ENCODE measurements at regions not wholly inside any gene's neighbourhood (a gene's known extent, or its start where the extent isn't known, plus 50 kb on each side); places are given as distances from the start of the nearest gene placed in this dataset.

- Histone ChIP-seq H3K27me3 (ENCODE audit: control insufficient read depth in 2 of 2, insufficient read depth in 2 of 2, low read length in 2 of 2) (no peaks in the 10 kb centered on the region), H3K9ac (ENCODE audit: low read depth in 1 of 2, low read length in 2 of 2) (no peak overlapping the region), H3K27ac (ENCODE audit: low read depth in 2 of 2, low read length in 2 of 2) (no peak overlapping the region), H3K4me3 (ENCODE audit: low read length in 2 of 2) (no peak overlapping the region), H3K36me3 (ENCODE audit: control insufficient read depth in 2 of 2, insufficient read depth in 2 of 2, low read length in 2 of 2) (no peaks in the 10 kb centered on the region), H3K4me1 (ENCODE audit: control insufficient read depth in 2 of 2, insufficient read depth in 2 of 2, low read length in 2 of 2) (no peaks in the 10 kb centered on the region), H3K9me3 (ENCODE audit: control insufficient read depth in 2 of 2, low read length in 2 of 2) (no peaks in the 10 kb centered on the region)
These were observed 175.5 kb downstream of the TMEM18 start for GRCh38 chr2:501667-502066.

DNA sequence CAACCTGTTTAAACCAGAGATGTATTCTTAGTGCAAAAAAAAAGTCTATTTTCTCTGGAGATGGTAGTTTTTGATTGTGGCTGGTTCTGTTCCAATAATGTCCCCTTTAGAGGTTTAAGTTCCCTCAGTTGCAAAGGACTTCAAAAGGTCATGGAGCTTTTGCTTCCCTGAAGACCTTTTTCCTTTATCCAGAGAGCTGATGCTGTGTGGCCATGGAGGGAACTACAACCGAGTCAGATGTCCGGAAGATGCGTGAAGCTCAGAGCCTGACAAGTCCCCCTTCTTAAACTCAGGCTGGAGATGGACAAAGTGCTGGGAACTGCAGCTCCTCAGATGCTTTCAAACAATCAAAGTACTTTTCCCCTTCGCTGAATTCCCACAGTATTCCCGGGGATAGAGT is 176.1 kb downstream of the TMEM18 start:
- no peaks in the 10 kb centered on the region for H3K4me1 ChIP-seq (ENCODE audit: control insufficient read depth in 2 of 2, insufficient read depth in 2 of 2, low read length in 2 of 2)
- H3K4me3 ChIP-seq (ENCODE audit: low read length in 2 of 2) = no peak overlapping the region
- H3K9me3 ChIP-seq (ENCODE audit: control insufficient read depth in 2 of 2, low read length in 2 of 2) = no peaks in the 10 kb centered on the region
- H3K27ac ChIP-seq (ENCODE audit: low read depth in 2 of 2, low read length in 2 of 2) = no peak overlapping the region
- no peaks in the 10 kb centered on the region for H3K36me3 ChIP-seq (ENCODE audit: control insufficient read depth in 2 of 2, insufficient read depth in 2 of 2, low read length in 2 of 2)
- H3K9ac ChIP-seq (ENCODE audit: low read depth in 1 of 2, low read length in 2 of 2) = no peak overlapping the region
- H3K27me3 ChIP-seq (ENCODE audit: control insufficient read depth in 2 of 2, insufficient read depth in 2 of 2, low read length in 2 of 2) = no peaks in the 10 kb centered on the region

DNA sequence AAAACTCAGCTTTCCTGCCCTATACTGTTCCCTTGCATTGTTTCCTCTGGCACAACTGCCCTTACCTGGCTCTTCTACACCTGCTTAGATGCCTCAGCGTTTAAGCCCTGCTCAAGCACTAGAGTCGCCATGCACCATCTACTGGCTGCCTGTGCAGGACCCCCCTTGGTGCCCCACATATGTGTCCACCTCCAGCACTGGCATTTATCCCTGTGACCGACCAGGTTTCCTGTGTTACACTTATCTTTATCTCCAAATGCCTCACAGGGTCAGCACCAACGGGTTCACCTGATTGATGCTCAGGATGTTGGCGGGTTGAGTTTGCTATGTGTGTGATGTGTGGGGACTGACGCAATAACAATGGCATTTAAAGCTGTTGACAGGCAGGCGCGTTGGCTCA is 177.5 kb downstream of the TMEM18 start:
- no peaks in the 10 kb centered on the region for H3K9me3 ChIP-seq (ENCODE audit: control insufficient read depth in 2 of 2, low read length in 2 of 2)
- H3K27ac ChIP-seq (ENCODE audit: low read depth in 2 of 2, low read length in 2 of 2) = no peak overlapping the region
- H3K36me3 ChIP-seq (ENCODE audit: control insufficient read depth in 2 of 2, insufficient read depth in 2 of 2, low read length in 2 of 2) = no peaks in the 10 kb centered on the region
- H3K4me3 ChIP-seq (ENCODE audit: low read length in 2 of 2) = no peak overlapping the region
- no peaks in the 10 kb centered on the region for H3K27me3 ChIP-seq (ENCODE audit: control insufficient read depth in 2 of 2, insufficient read depth in 2 of 2, low read length in 2 of 2)
- H3K4me1 ChIP-seq (ENCODE audit: control insufficient read depth in 2 of 2, insufficient read depth in 2 of 2, low read length in 2 of 2) = no peaks in the 10 kb centered on the region
- H3K9ac ChIP-seq (ENCODE audit: low read depth in 1 of 2, low read length in 2 of 2) = no peak overlapping the region

DNA sequence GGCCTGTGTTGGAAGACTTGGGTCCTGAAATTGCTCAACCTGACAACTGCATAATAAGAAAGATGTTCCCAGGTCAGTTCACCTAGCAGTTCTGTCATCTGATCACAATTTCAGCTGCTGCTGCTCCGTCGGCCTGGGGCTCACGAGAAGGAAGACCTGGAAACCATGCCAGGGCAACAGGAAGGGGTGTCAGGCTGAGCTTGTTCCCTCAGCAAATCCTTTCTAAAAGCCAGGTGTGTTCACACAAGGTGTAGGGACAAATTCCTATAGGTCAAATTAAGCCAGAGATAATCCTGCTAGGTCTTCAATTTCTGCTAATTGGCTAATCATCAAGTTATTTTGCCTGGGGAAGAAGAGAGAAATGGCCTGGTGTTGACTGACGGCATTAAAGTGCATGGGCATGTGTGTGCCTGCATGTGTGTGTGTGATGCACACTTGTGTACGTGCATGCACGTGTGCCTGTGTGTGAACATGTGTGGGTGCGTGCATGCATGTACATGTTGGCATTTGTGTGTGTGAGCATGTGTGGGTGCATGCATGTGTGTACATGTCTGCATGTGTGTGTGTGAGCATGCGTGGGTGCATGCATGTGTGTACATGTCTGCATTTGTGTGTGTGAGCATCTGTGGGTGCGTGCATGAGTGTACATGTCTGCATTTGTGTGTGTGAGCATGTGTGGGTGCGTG is 178.6 kb downstream of the TMEM18 start:
- Histone ChIP-seq H3K9me3 (ENCODE audit: control insufficient read depth in 2 of 2, low read length in 2 of 2) (no peaks in the 10 kb centered on the region), H3K27ac (ENCODE audit: low read depth in 2 of 2, low read length in 2 of 2) (no peak overlapping the region), H3K4me1 (ENCODE audit: control insufficient read depth in 2 of 2, insufficient read depth in 2 of 2, low read length in 2 of 2) (no peaks in the 10 kb centered on the region), H3K27me3 (ENCODE audit: control insufficient read depth in 2 of 2, insufficient read depth in 2 of 2, low read length in 2 of 2) (no peaks in the 10 kb centered on the region), H3K36me3 (ENCODE audit: control insufficient read depth in 2 of 2, insufficient read depth in 2 of 2, low read length in 2 of 2) (no peaks in the 10 kb centered on the region), H3K4me3 (ENCODE audit: low read length in 2 of 2) (no peak overlapping the region), H3K9ac (ENCODE audit: low read depth in 1 of 2, low read length in 2 of 2) (no peak overlapping the region)

DNA sequence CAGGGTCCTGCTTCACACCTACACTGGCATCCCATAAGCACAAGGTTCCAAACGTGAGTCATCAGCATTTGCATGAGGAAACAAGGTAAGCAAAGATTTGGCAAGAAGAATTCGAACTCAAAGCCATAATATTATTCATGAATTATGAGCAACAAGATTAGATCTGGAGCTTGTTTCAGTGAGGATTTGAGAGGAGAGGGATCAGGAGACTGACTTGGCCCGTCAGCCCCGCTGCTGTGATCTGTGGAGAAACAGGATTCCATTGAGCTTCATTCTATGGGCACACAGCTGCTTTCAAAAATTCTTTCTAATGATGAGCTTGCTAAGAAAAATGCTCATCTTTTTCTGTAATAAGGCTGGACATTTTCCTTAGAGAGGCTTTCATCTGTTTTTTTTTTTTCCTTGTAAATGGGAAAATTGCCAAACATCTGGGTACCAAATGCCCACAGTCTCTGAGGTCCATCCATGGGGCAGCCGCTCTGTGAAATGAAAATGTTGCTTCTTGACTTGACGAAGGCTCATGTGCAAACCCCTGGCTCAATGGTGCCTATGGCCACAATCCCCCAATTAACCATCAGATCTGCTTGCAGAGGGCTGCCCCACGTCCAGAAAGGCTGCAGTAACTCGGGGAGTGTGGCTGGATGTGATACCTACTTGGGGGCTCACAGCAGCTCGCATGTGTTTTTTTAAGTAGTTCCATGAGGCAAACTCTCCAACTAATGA is 179.3 kb downstream of the TMEM18 start:
- Histone ChIP-seq H3K4me3 (ENCODE audit: low read length in 2 of 2) (no peak overlapping the region), H3K9me3 (ENCODE audit: control insufficient read depth in 2 of 2, low read length in 2 of 2) (no peaks in the 10 kb centered on the region), H3K27ac (ENCODE audit: low read depth in 2 of 2, low read length in 2 of 2) (no peak overlapping the region), H3K36me3 (ENCODE audit: control insufficient read depth in 2 of 2, insufficient read depth in 2 of 2, low read length in 2 of 2) (no peaks in the 10 kb centered on the region), H3K4me1 (ENCODE audit: control insufficient read depth in 2 of 2, insufficient read depth in 2 of 2, low read length in 2 of 2) (no peaks in the 10 kb centered on the region), H3K9ac (ENCODE audit: low read depth in 1 of 2, low read length in 2 of 2) (no peak overlapping the region), H3K27me3 (ENCODE audit: control insufficient read depth in 2 of 2, insufficient read depth in 2 of 2, low read length in 2 of 2) (no peaks in the 10 kb centered on the region)

GRCh38 chr2:496729-497128 is 180.5 kb downstream of the TMEM18 start:
- no peaks in the 10 kb centered on the region for H3K4me1 ChIP-seq (ENCODE audit: control insufficient read depth in 2 of 2, insufficient read depth in 2 of 2, low read length in 2 of 2)
- H3K36me3 ChIP-seq (ENCODE audit: control insufficient read depth in 2 of 2, insufficient read depth in 2 of 2, low read length in 2 of 2) = no peaks in the 10 kb centered on the region
- H3K9ac ChIP-seq (ENCODE audit: low read depth in 1 of 2, low read length in 2 of 2) = no peak overlapping the region
- H3K27ac ChIP-seq (ENCODE audit: low read depth in 2 of 2, low read length in 2 of 2) = no peak overlapping the region
- H3K4me3 ChIP-seq (ENCODE audit: low read length in 2 of 2) = no peak overlapping the region
- no peaks in the 10 kb centered on the region for H3K27me3 ChIP-seq (ENCODE audit: control insufficient read depth in 2 of 2, insufficient read depth in 2 of 2, low read length in 2 of 2)
- H3K9me3 ChIP-seq (ENCODE audit: control insufficient read depth in 2 of 2, low read length in 2 of 2) = no peaks in the 10 kb centered on the region

- Histone ChIP-seq H3K27me3 (ENCODE audit: control insufficient read depth in 2 of 2, insufficient read depth in 2 of 2, low read length in 2 of 2) (no peaks in the 10 kb centered on the region), H3K36me3 (ENCODE audit: control insufficient read depth in 2 of 2, insufficient read depth in 2 of 2, low read length in 2 of 2) (no peaks in the 10 kb centered on the region), H3K27ac (ENCODE audit: low read depth in 2 of 2, low read length in 2 of 2) (no peak overlapping the region), H3K9ac (ENCODE audit: low read depth in 1 of 2, low read length in 2 of 2) (no peak overlapping the region), H3K4me3 (ENCODE audit: low read length in 2 of 2) (no peak overlapping the region), H3K9me3 (ENCODE audit: control insufficient read depth in 2 of 2, low read length in 2 of 2) (no peaks in the 10 kb centered on the region), H3K4me1 (ENCODE audit: control insufficient read depth in 2 of 2, insufficient read depth in 2 of 2, low read length in 2 of 2) (no peaks in the 10 kb centered on the region)
These were observed 181.4 kb downstream of the TMEM18 start for GRCh38 chr2:495745-496275.

DNA sequence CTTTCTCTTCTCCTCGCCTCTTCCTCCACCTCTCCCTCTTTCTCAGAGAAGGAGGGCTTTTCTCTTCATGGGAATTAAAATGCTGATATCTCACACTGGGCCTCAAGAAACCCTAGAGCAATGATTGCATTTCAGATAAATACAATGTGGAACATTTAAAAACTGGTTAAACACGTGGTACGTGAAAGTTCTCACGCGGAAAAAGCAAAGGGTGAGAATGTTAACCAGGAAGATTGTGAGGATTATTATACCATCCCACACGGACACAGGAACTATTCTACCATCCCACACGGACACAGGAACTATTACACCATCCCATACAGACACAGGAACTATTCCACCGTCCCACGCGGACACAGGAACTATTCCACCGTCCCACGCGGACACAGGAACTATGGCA is 182.4 kb downstream of the TMEM18 start:
- Histone ChIP-seq H3K27ac (ENCODE audit: low read depth in 2 of 2, low read length in 2 of 2) (no peak overlapping the region), H3K4me1 (ENCODE audit: control insufficient read depth in 2 of 2, insufficient read depth in 2 of 2, low read length in 2 of 2) (no peaks in the 10 kb centered on the region), H3K27me3 (ENCODE audit: control insufficient read depth in 2 of 2, insufficient read depth in 2 of 2, low read length in 2 of 2) (no peaks in the 10 kb centered on the region), H3K4me3 (ENCODE audit: low read length in 2 of 2) (no peak overlapping the region), H3K36me3 (ENCODE audit: control insufficient read depth in 2 of 2, insufficient read depth in 2 of 2, low read length in 2 of 2) (no peaks in the 10 kb centered on the region), H3K9ac (ENCODE audit: low read depth in 1 of 2, low read length in 2 of 2) (no peak overlapping the region), H3K9me3 (ENCODE audit: control insufficient read depth in 2 of 2, low read length in 2 of 2) (no peaks in the 10 kb centered on the region)

GRCh38 chr2:493228-493627 is 184.0 kb downstream of the TMEM18 start:
- H3K27ac ChIP-seq (ENCODE audit: low read depth in 2 of 2, low read length in 2 of 2) = no peak overlapping the region
- no peak overlapping the region for H3K9ac ChIP-seq (ENCODE audit: low read depth in 1 of 2, low read length in 2 of 2)
- no peaks in the 10 kb centered on the region for H3K4me1 ChIP-seq (ENCODE audit: control insufficient read depth in 2 of 2, insufficient read depth in 2 of 2, low read length in 2 of 2)
- no peaks in the 10 kb centered on the region for H3K27me3 ChIP-seq (ENCODE audit: control insufficient read depth in 2 of 2, insufficient read depth in 2 of 2, low read length in 2 of 2)
- no peaks in the 10 kb centered on the region for H3K9me3 ChIP-seq (ENCODE audit: control insufficient read depth in 2 of 2, low read length in 2 of 2)
- no peak overlapping the region for H3K4me3 ChIP-seq (ENCODE audit: low read length in 2 of 2)
- H3K36me3 ChIP-seq (ENCODE audit: control insufficient read depth in 2 of 2, insufficient read depth in 2 of 2, low read length in 2 of 2) = no peaks in the 10 kb centered on the region

GRCh38 chr2:492178-492577 is 185.0 kb downstream of the TMEM18 start:
- Histone ChIP-seq H3K4me3 (ENCODE audit: low read length in 2 of 2) (no peak overlapping the region), H3K27ac (ENCODE audit: low read depth in 2 of 2, low read length in 2 of 2) (no peak overlapping the region), H3K9ac (ENCODE audit: low read depth in 1 of 2, low read length in 2 of 2) (no peak overlapping the region), H3K36me3 (ENCODE audit: control insufficient read depth in 2 of 2, insufficient read depth in 2 of 2, low read length in 2 of 2) (no peaks in the 10 kb centered on the region), H3K9me3 (ENCODE audit: control insufficient read depth in 2 of 2, low read length in 2 of 2) (no peaks in the 10 kb centered on the region), H3K27me3 (ENCODE audit: control insufficient read depth in 2 of 2, insufficient read depth in 2 of 2, low read length in 2 of 2) (no peaks in the 10 kb centered on the region), H3K4me1 (ENCODE audit: control insufficient read depth in 2 of 2, insufficient read depth in 2 of 2, low read length in 2 of 2) (no peaks in the 10 kb centered on the region)

Data from mucosa of rectum (tissue), 2 donors.